Activated T-helper 17 cell treated with anti-CD3 and anti-CD28 coated beads, Interleukin-2, amount 50 U/mL, for 72 hours (primary cell): ENCODE measurements at regions not wholly inside any gene's neighbourhood (a gene's known extent, or its start where the extent isn't known, plus 50 kb on each side); places are given as distances from the start of the nearest gene placed in this dataset.
A peak's percentile ranks its signal among the peaks of the same experiment; 100 is the strongest.

ENCODE experiments used
- ATAC-seq: fragments of 150-1000 bp; cut with Tn5 transposase; replicated peaks from 2 replicates; pipeline ENCODE4 v1.10.0; 2021; ENCODE audit warnings: mild to moderate bottlenecking, moderate library complexity
- H3K27ac Mint-ChIP-seq: one replicate; pipeline ENCODE4 v1.8.0; 2022; ENCODE audit warnings: mixed read lengths
- H3K27me3 Mint-ChIP-seq: one replicate; pipeline ENCODE4 v1.8.0; 2022; ENCODE audit warnings: mixed read lengths
- H3K36me3 Mint-ChIP-seq: one replicate; pipeline ENCODE4 v1.8.0; 2022; ENCODE audit warnings: low read depth, mild to moderate bottlenecking, mixed read lengths
- H3K4me1 Mint-ChIP-seq: one replicate; pipeline ENCODE4 v1.8.0; 2022; ENCODE audit warnings: mixed read lengths
- H3K4me3 Mint-ChIP-seq: one replicate; pipeline ENCODE4 v1.8.0; 2022; ENCODE audit warnings: mild to moderate bottlenecking, mixed read lengths
- H3K9me3 Mint-ChIP-seq: one replicate; pipeline ENCODE4 v1.8.0; 2022; ENCODE audit warnings: mixed read lengths

DNA sequence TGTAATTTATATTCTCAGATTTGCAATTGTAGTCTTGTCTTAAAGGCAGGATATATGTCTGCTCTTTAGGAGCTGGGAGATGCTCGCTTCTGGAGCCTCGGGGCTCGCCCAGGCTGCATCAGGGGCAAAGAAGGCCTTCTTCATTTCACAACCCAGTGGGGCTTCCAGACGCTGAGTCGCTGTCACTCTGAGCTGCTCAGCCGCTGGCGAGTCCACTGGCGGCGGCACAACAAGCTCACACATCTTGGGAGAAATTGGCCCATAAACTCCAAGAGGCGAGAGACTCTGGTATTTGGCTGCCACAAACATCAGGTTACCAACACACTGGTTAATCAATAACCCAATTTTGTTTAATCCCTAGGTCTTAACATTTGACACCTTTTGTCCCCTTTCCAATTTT is 216.6 kb downstream of the ATG4C start:
- Mint-ChIP-seq H3K27ac (no peak overlapping the region), H3K36me3 (no peaks in the 10 kb centered on the region), H3K9me3 (no peaks in the 10 kb centered on the region), H3K4me3 (no peak overlapping the region), H3K4me1 (no peaks in the 10 kb centered on the region), H3K27me3 (peaks cover 12% of the 10 kb centered on the region)
- no peak for ATAC-seq

DNA sequence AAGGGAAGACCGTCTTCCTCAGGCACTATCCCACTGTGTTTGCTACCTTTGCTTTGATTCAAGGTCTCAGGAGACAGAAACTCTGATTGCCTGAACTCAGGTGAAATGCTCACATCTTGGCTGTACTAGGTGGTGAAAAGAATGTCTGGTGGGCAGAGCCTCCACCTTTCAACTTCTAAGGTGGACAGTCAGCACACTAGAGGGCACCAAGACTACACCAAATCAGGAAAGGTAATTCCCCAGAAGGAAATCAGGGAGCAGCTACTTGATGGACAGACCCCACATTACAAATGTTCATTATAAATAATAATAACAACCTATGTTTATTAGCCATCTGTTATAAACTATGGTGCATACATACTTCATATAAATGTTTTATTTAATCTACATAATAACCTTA is 220.9 kb downstream of the ATG4C start:
- Mint-ChIP-seq H3K36me3 (no peaks in the 10 kb centered on the region), H3K9me3 (no peaks in the 10 kb centered on the region), H3K27ac (no peak overlapping the region), H3K4me3 (no peak overlapping the region), H3K27me3 (peaks cover 3% of the 10 kb centered on the region), H3K4me1 (no peaks in the 10 kb centered on the region)
- ATAC-seq, result no peak

DNA sequence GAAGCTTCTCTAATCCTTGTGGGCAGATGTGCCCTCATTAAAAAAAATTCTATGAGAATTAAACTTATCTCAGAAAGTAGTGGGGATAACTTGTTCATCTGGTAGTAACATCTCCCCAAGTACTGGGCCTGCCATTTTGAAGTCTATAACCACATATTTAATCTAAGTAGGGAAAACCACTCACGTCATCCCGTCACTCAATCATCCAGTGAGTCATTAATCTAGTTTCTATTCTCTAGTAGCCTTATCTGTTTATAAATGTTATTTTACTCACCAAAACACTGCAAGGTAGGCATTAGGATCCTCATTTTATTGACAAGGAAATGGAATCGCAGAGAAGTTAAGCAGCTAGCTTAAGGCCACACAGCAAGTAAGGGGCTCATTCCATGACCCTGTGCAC is 221.9 kb downstream of the ATG4C start:
- H3K4me3 Mint-ChIP-seq, result no peak overlapping the region

DNA sequence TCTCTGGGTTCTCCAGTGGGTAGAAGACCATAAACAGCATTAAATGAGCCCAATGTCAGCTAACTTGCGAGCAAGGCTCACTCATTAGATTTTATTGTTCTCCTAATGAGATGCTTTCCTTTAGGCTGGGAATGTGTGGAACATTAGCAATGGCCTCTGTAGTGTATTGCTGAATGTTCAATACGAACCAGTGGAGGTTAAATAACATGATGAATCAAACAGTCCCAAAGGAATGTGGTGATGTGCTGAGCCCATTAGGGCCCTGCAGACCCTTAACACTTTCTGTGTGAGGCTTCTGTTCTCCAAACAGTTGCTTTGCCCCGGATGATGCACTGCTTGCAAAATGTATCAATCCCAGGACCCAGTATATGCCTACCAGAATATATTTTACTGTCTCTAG is 225.5 kb downstream of the ATG4C start:
- Mint-ChIP-seq H3K36me3 (no peaks in the 10 kb centered on the region), H3K4me3 (no peak overlapping the region)

More for the DNA sequence above, 221.9 kb downstream of the ATG4C start:
- no peaks in the 10 kb centered on the region for H3K9me3 Mint-ChIP-seq
- no peaks in the 10 kb centered on the region for H3K36me3 Mint-ChIP-seq
- peaks cover 3% of the 10 kb centered on the region for H3K27me3 Mint-ChIP-seq
- peak; percentile 75 for ATAC-seq
- H3K4me1 Mint-ChIP-seq, result no peaks in the 10 kb centered on the region
- no peak overlapping the region for H3K27ac Mint-ChIP-seq

DNA sequence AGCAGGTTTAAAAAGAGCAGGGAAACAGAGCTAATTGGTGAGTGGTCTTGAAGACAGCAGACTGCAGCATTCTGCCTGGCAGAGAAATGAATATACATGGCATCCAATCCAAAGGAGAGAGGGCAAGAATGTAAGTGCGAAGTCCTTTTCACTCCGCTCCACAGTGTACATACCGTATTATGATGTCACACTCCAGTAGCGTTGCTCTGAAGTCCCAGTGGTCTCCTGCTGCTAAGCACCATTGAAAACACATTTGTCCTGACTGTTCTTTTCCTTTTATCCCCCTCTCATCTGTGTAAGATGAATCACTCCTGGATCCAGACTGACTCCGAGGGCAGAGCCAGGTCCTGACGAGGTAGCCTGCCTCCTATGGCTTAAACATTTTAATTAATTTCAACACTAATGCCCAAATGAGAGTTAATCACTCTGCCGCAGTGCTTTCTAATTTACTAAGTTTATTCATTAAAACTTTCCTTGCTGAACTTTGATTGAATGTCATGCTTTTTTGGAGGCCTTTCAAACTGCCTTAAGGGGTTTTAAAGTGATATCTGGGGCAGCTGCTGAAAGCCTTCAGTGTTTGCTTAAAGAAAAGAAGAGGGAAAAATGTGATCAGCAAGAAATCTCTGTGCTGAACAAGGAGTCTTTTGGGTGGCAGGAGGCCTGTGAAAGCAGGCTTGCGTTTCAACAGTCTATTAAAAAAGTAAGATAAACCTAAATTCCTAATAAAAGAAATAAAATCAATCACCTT is 227.2 kb downstream of the ATG4C start:
- H3K9me3 Mint-ChIP-seq, result no peaks in the 10 kb centered on the region
- H3K27me3 Mint-ChIP-seq, result no peaks in the 10 kb centered on the region
- no peak for ATAC-seq
- H3K27ac Mint-ChIP-seq, result no peak overlapping the region
- H3K4me3 Mint-ChIP-seq, result no peak overlapping the region
- H3K36me3 Mint-ChIP-seq, result no peaks in the 10 kb centered on the region
- H3K4me1 Mint-ChIP-seq, result no peaks in the 10 kb centered on the region

More for the DNA sequence above, 225.5 kb downstream of the ATG4C start:
- no peak for ATAC-seq
- Mint-ChIP-seq H3K9me3 (no peaks in the 10 kb centered on the region), H3K27ac (no peak overlapping the region), H3K27me3 (no peaks in the 10 kb centered on the region), H3K4me1 (no peaks in the 10 kb centered on the region)

DNA sequence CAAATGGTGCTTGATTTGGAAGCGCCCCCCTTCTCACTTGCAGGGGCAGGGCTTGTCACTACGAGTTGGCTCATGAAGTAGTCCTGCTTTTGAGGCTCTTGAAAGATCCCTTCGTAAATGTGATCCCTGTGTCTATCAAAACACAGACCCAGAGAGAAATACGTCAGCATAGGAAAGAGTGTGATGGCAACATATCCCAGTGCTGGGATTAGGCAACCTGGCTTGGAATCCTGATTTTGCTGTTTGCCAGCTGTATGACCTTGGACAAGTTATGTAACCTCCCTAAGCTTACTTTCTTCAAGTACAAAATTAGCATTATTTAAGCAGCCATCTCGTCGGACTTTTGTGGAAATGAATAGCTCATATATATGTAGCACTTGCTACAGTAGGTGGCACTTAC is 228.4 kb downstream of the ATG4C start:
- no peak overlapping the region for H3K4me3 Mint-ChIP-seq
- H3K36me3 Mint-ChIP-seq, result no peaks in the 10 kb centered on the region
- H3K9me3 Mint-ChIP-seq, result no peaks in the 10 kb centered on the region
- H3K27ac Mint-ChIP-seq, result no peak overlapping the region
- H3K4me1 Mint-ChIP-seq, result no peaks in the 10 kb centered on the region
- no peak for ATAC-seq
- H3K27me3 Mint-ChIP-seq, result no peaks in the 10 kb centered on the region

DNA sequence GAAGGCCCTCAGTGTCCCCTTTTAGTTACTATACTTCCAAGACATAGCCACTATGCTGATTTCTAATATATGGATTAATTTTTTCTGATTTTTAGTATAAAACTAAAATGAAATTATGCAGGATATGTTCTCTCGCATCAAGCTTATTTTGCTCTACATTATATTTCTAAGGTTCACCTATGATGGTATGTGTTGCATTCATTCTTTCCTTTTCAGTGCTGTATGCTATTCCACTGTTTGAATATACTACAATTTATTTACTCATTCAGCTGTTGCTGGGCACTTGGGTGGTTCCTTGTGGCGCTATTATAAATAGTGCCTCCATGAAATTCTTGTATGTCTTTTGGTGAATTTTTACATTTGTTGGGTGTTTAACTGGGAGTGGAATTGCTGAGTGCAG is 230.3 kb downstream of the ATG4C start:
- Mint-ChIP-seq H3K36me3 (no peaks in the 10 kb centered on the region), H3K27ac (no peak overlapping the region), H3K27me3 (peaks cover 4% of the 10 kb centered on the region), H3K4me3 (no peak overlapping the region), H3K4me1 (no peaks in the 10 kb centered on the region), H3K9me3 (no peaks in the 10 kb centered on the region)
- ATAC-seq, result no peak

DNA sequence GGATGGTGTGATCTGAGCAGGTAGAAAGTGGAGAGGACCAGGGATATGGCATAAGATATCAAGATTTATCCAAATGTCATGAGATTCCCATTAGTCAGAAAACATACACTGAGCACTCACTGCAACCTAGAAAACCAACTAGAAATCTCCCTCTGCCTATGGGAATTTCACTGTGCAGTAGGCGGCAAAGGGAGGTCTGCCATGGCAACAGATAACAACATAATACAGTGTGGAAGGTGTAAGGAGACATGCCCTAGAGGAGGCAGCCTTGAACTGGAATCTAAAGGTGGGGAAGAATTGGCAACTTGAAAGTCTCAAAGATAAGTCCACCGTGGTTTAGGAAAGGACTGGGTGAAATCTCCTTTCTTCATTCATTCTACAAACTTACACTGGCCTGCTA is 238.4 kb downstream of the ATG4C start:
- Mint-ChIP-seq H3K27me3 (peaks cover 24% of the 10 kb centered on the region), H3K9me3 (no peaks in the 10 kb centered on the region), H3K27ac (no peak overlapping the region), H3K36me3 (no peaks in the 10 kb centered on the region), H3K4me3 (no peak overlapping the region), H3K4me1 (no peaks in the 10 kb centered on the region)
- ATAC-seq, result no peak

DNA sequence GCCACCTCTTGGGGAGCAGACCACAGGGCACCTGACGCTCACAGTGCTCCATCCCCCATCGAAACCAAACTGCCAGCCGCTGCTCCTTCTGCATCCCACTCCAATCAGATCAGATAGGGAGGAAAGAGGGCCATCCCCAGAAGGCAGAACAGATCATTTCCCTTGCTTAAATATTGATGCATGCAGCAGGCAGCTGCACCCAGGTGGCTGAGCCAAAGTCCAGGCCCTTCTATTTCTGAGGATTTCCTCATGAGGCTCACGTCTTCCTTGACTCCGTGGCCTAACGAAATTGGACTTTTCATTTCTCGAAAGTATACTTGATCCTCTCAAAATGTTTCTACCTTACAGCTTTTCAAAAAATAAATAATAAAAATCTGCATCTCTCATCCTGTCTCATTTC is 239.2 kb downstream of the ATG4C start:
- H3K27me3 Mint-ChIP-seq, result peaks cover 24% of the 10 kb centered on the region

DNA sequence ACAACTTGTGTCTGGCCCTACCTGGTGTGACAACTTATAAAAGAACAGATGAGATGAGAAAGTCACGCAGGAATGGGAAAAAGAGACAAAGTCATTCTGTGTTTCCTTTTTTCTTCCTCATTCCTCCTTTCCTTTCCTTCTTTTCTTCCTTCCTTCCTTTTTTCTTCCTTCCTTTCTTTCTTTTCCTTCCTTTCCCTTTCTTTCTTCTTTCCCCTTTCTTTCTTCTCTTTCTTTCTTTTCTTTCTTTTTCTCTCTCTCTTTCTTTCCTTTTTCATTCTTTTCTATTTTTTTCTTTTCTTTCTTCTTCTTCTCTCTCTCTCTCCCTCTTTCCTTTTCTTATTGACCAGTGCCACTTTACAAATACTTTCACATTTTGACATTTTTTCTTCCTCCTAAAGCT is 239.7 kb downstream of the ATG4C start:
- Mint-ChIP-seq H3K4me1 (no peaks in the 10 kb centered on the region), H3K9me3 (no peaks in the 10 kb centered on the region), H3K4me3 (no peak overlapping the region), H3K36me3 (no peaks in the 10 kb centered on the region), H3K27me3 (peaks cover 24% of the 10 kb centered on the region), H3K27ac (no peak overlapping the region)
- no peak for ATAC-seq

More for the DNA sequence above, 239.2 kb downstream of the ATG4C start:
- no peaks in the 10 kb centered on the region for H3K4me1 Mint-ChIP-seq
- no peak overlapping the region for H3K27ac Mint-ChIP-seq
- H3K9me3 Mint-ChIP-seq, result no peaks in the 10 kb centered on the region
- ATAC-seq, result no peak
- no peaks in the 10 kb centered on the region for H3K36me3 Mint-ChIP-seq
- H3K4me3 Mint-ChIP-seq, result no peak overlapping the region

DNA sequence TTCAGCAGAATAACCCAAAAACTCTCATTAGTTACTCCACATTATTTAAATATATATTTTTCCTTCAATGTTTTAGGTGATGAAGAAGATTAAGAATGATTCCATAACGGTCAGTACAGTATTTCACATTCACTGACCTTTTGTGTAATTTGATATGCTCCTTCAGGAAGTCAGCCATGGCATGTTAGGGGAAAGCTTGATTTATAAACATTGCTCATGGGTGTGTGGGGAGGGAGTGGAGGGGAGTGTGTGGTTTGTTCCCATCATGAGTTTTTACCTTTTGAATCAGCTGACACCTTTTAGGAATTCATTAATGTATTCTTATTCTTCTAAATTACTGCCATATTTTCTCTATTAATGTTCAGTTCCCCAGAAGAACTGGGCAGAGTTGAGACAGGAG is 240.2 kb downstream of the ATG4C start:
- no peaks in the 10 kb centered on the region for H3K4me1 Mint-ChIP-seq
- no peaks in the 10 kb centered on the region for H3K36me3 Mint-ChIP-seq
- no peaks in the 10 kb centered on the region for H3K9me3 Mint-ChIP-seq
- peaks cover 20% of the 10 kb centered on the region for H3K27me3 Mint-ChIP-seq
- no peak for ATAC-seq
- H3K4me3 Mint-ChIP-seq, result no peak overlapping the region
- no peak overlapping the region for H3K27ac Mint-ChIP-seq

DNA sequence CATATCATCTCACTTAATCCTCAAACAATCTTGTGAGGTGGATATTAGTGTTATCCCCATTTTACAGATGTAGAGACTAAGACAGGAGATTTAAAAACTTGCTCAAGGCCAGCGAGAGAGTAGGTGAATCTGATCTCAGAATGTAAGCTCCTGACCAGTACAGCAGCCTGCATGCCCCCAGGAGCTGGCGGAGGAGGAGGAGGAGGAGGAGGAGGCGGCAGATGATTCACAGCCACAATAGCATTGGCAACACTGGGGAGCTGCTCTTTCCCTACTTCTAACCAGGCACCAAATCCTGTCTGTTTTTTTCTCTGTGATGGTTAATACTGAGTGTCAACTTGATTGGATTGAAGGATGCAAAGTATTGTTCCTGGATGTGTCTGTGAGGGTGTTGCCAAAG is 243.2 kb downstream of the ATG4C start:
- H3K27ac Mint-ChIP-seq, result no peak overlapping the region
- H3K27me3 Mint-ChIP-seq, result peaks cover 19% of the 10 kb centered on the region
- no peaks in the 10 kb centered on the region for H3K9me3 Mint-ChIP-seq
- H3K36me3 Mint-ChIP-seq, result no peaks in the 10 kb centered on the region
- ATAC-seq, result no peak
- H3K4me3 Mint-ChIP-seq, result no peak overlapping the region
- H3K4me1 Mint-ChIP-seq, result no peaks in the 10 kb centered on the region

DNA sequence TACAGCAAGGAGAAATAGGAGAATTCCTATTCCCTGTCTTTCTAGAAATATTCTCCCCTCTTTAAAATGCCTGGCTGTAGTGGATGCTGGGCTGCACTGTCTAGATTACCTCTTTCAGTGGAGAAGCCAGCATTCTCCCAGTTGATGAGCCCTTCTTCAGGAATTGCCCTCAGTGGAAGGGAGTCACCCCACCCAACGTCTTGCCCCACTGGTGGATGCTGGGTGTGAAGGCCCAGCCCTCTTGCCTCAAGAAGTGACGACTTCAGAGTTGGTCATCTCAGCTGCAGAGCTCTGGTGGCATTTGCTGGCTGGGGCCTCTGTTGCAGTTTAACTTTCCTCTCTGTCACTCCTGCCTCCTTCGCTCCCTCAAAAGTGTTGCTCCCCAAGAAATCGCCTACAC is 248.2 kb downstream of the ATG4C start:
- Mint-ChIP-seq H3K27me3 (peaks cover 11% of the 10 kb centered on the region), H3K9me3 (no peaks in the 10 kb centered on the region), H3K36me3 (no peaks in the 10 kb centered on the region), H3K4me3 (no peak overlapping the region), H3K4me1 (no peaks in the 10 kb centered on the region), H3K27ac (no peak overlapping the region)
- no peak for ATAC-seq

DNA sequence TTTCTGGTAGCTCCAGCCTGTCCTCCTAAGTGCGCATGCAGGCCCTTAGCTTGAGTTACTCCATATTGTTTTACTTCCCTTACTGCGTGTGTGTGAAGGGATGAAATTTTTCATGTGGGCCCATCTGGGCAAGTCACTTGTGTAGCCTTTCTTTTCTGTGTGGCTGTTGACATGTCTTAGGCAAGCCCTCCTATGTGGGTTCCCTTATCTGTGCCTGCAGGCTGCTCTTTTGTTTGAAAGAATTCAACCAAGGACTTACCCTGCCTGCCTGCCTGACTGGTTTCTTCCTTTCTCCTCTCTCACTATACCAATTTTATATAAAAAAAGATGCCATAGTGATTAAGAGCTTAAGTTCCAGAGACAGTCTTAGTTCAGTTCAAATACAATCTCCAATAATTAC is 249.3 kb downstream of the ATG4C start:
- Mint-ChIP-seq H3K27ac (no peak overlapping the region), H3K9me3 (no peaks in the 10 kb centered on the region), H3K4me1 (no peaks in the 10 kb centered on the region), H3K4me3 (no peak overlapping the region), H3K27me3 (peaks cover 11% of the 10 kb centered on the region), H3K36me3 (no peaks in the 10 kb centered on the region)
- no peak for ATAC-seq

DNA sequence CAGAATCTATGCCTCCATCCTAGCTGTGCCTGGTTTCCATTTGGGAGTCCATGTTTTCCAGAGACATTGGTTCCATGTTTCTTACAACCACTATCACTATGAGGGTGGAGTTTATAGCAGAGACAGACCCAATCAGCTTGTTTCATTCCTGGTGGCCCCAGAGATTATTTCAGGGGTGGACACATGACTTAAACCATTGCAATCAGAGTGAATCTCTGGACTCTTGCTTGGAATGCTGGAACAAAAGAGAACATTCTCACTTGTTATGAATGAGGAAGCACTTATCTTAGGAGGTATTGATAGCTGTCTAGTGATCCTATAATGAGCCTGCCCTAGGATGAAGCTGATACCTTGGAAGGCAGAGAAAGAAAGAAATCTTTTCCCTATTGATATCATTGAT is 250.3 kb downstream of the ATG4C start:
- no peaks in the 10 kb centered on the region for H3K36me3 Mint-ChIP-seq
- no peak for ATAC-seq
- no peaks in the 10 kb centered on the region for H3K9me3 Mint-ChIP-seq
- no peak overlapping the region for H3K4me3 Mint-ChIP-seq
- H3K4me1 Mint-ChIP-seq, result no peaks in the 10 kb centered on the region
- no peak overlapping the region for H3K27ac Mint-ChIP-seq
- H3K27me3 Mint-ChIP-seq, result peaks cover 11% of the 10 kb centered on the region

DNA sequence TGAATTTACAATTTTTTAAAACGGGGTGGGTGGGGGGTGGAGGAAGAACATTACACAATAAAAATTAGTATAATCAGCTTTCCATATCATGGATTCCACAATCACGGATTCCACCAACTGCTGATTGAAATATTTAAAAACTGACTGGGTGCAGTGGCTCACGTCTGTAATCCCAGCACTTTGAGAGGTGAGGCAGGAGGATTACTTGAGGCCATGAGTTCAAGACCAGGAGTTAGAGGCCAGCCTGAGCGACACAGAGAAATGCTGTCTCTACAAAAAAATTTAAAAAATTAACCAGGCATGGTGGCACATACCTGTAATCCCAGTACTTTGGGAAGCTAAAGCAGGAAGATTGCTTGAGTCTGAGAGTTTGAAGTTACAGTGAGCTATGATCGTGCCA is 254.7 kb downstream of the ATG4C start:
- no peaks in the 10 kb centered on the region for H3K36me3 Mint-ChIP-seq
- H3K9me3 Mint-ChIP-seq, result no peaks in the 10 kb centered on the region
- H3K4me1 Mint-ChIP-seq, result no peaks in the 10 kb centered on the region
- H3K27me3 Mint-ChIP-seq, result peaks cover 13% of the 10 kb centered on the region
- no peak overlapping the region for H3K4me3 Mint-ChIP-seq
- ATAC-seq, result no peak
- no peak overlapping the region for H3K27ac Mint-ChIP-seq
